Liver (tissue), 3 donors: ENCODE measurements at regions not wholly inside any gene's neighbourhood (a gene's known extent, or its start where the extent isn't known, plus 50 kb on each side); places are given as distances from the start of the nearest gene placed in this dataset.

Experiments used
- FOXA1 ChIP-seq: IDR thresholded peaks from 2 replicates; pipeline ENCODE4 v1.6.1; 2016; ENCODE audit warnings: antibody characterized with exemption
- GABPA ChIP-seq, 2 donors: IDR thresholded peaks in 1 of 2; conservative IDR thresholded peaks in 1 of 2; 2 replicates each; pipeline ENCODE4 v1.6.1; 2016; ENCODE audit warnings: antibody characterized with exemption in 2 of 2, mild to moderate bottlenecking in 1 of 2, moderate library complexity in 1 of 2
- HNF4G ChIP-seq: IDR thresholded peaks from 2 replicates; pipeline ENCODE4 v1.6.1; 2016; ENCODE audit warnings: antibody characterized with exemption
- JUND ChIP-seq, 2 donors: IDR thresholded peaks; 2 replicates each; pipeline ENCODE4 v1.6.1; 2016; ENCODE audit warnings: antibody characterized with exemption in 2 of 2
- MAX ChIP-seq: IDR thresholded peaks from 2 replicates; pipeline ENCODE4 v1.6.1; 2016; ENCODE audit warnings: antibody characterized with exemption
- RAD21 ChIP-seq, 2 donors: IDR thresholded peaks; 2 replicates each; pipeline ENCODE4 v1.6.1; 2016; ENCODE audit warnings: antibody characterized with exemption in 2 of 2, mild to moderate bottlenecking in 2 of 2
- REST ChIP-seq: IDR thresholded peaks from 2 replicates; pipeline ENCODE4 v1.6.1; 2016; ENCODE audit warnings: antibody characterized with exemption, mild to moderate bottlenecking
- TAF1 ChIP-seq: conservative IDR thresholded peaks from 2 replicates; pipeline ENCODE4 v1.6.1; 2016; ENCODE audit warnings: antibody characterized with exemption, mild to moderate bottlenecking
- YY1 ChIP-seq: IDR thresholded peaks from 2 replicates; pipeline ENCODE4 v1.6.1; 2016; ENCODE audit warnings: antibody characterized with exemption, mild to moderate bottlenecking
- TF ChIP-seq, protein P1 (sequence below): IDR thresholded peaks from 2 replicates; pipeline ENCODE4 v1.6.1; 2016; ENCODE audit warnings: antibody characterized with exemption
- TF ChIP-seq, protein P2 (sequence below): fragments of 150-350 bp; IDR thresholded peaks from 2 replicates; pipeline ENCODE4 v1.5.1; 2017; ENCODE audit warnings: improper control_type of control experiment, low read depth, low read length; ENCODE audit not compliant: missing input control
- TF ChIP-seq, protein P3 (sequence below): IDR thresholded peaks from 2 replicates; pipeline ENCODE4 v1.6.1; 2016; ENCODE audit warnings: antibody characterized with exemption
- donor health status: healthy.
- donor health status: healthy.

- TF ChIP-seq REST (no peak), YY1 (no peak), MAX (no peak), FOXA1 (no peak), HNF4G (no peak), JUND (IDR thresholded peaks at IDR 0.05) (no peak), RAD21 (IDR thresholded peaks at IDR 0.05) (no peak), TAF1 (no peak), GABPA (IDR thresholded peaks at IDR 0.05 in 1 of 2, conservative IDR thresholded peaks at IDR 0.05 in 1 of 2) (no peak)
- TF ChIP-seq, protein P1, sequence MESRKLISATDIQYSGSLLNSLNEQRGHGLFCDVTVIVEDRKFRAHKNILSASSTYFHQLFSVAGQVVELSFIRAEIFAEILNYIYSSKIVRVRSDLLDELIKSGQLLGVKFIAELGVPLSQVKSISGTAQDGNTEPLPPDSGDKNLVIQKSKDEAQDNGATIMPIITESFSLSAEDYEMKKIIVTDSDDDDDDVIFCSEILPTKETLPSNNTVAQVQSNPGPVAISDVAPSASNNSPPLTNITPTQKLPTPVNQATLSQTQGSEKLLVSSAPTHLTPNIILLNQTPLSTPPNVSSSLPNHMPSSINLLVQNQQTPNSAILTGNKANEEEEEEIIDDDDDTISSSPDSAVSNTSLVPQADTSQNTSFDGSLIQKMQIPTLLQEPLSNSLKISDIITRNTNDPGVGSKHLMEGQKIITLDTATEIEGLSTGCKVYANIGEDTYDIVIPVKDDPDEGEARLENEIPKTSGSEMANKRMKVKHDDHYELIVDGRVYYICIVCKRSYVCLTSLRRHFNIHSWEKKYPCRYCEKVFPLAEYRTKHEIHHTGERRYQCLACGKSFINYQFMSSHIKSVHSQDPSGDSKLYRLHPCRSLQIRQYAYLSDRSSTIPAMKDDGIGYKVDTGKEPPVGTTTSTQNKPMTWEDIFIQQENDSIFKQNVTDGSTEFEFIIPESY, result no peak
- TF ChIP-seq, protein P2, sequence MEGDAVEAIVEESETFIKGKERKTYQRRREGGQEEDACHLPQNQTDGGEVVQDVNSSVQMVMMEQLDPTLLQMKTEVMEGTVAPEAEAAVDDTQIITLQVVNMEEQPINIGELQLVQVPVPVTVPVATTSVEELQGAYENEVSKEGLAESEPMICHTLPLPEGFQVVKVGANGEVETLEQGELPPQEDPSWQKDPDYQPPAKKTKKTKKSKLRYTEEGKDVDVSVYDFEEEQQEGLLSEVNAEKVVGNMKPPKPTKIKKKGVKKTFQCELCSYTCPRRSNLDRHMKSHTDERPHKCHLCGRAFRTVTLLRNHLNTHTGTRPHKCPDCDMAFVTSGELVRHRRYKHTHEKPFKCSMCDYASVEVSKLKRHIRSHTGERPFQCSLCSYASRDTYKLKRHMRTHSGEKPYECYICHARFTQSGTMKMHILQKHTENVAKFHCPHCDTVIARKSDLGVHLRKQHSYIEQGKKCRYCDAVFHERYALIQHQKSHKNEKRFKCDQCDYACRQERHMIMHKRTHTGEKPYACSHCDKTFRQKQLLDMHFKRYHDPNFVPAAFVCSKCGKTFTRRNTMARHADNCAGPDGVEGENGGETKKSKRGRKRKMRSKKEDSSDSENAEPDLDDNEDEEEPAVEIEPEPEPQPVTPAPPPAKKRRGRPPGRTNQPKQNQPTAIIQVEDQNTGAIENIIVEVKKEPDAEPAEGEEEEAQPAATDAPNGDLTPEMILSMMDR, result no peak
- TF ChIP-seq, protein P3, sequence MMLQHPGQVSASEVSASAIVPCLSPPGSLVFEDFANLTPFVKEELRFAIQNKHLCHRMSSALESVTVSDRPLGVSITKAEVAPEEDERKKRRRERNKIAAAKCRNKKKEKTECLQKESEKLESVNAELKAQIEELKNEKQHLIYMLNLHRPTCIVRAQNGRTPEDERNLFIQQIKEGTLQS, result no peak
Measured at GRCh38 chr5:44160369-44160768, 228.9 kb downstream of the FGF10 start.
